HG03520 (cell line): ENCODE measurements at regions not wholly inside any gene's neighbourhood (a gene's known extent, or its start where the extent isn't known, plus 50 kb on each side); places are given as distances from the start of the nearest gene placed in this dataset.
"Not testable (repeated sequence)": the region's sequence is repeated elsewhere in the genome, so short reads cannot be mapped to it uniquely, and the experiment has no call there.

ENCODE experiments used
- ATAC-seq: cut with Tn5 transposase; IDR thresholded peaks from one replicate; pipeline ENCODE4 v1.9.1; 2021; ENCODE audit warnings: mild to moderate bottlenecking, moderate library complexity; ENCODE audit not compliant: unreplicated experiment

- ATAC-seq, result no peak
Measured at GRCh38 chr11:133653336-133653735, 121.0 kb upstream of the OPCML start.

- no peak for ATAC-seq
Measured at GRCh38 chr11:133650082-133650481, 117.8 kb upstream of the OPCML start.

- ATAC-seq, result no peak
Measured at GRCh38 chr11:133649040-133649439, 116.7 kb upstream of the OPCML start.

GRCh38 chr11:133639408-133639807 is 107.1 kb upstream of the OPCML start:
- no peak for ATAC-seq

GRCh38 chr11:133638921-133639320 is 106.6 kb upstream of the OPCML start:
- ATAC-seq, result no peak

- no peak for ATAC-seq
Measured at GRCh38 chr11:133636711-133637355, 104.5 kb upstream of the OPCML start.

- no peak for ATAC-seq
Measured at GRCh38 chr11:133635244-133635739, 103.0 kb upstream of the OPCML start.

- ATAC-seq, result not testable (repeated sequence)
Measured at GRCh38 chr11:133628371-133628770, 96.1 kb upstream of the OPCML start.

- ATAC-seq, result no peak
Measured at GRCh38 chr11:133621611-133622010, 89.3 kb upstream of the OPCML start.

- no peak for ATAC-seq
Measured at GRCh38 chr11:133619973-133620372, 87.7 kb upstream of the OPCML start.

- no peak for ATAC-seq
Measured at GRCh38 chr11:133619397-133619796, 87.1 kb upstream of the OPCML start.

GRCh38 chr11:133618544-133618943 is 86.2 kb upstream of the OPCML start:
- no peak for ATAC-seq

GRCh38 chr11:133608496-133608895 is 76.2 kb upstream of the OPCML start:
- ATAC-seq, result no peak

- ATAC-seq, result no peak
Measured at GRCh38 chr11:133606124-133606523, 73.8 kb upstream of the OPCML start.

- ATAC-seq, result no peak
Measured at GRCh38 chr11:133605482-133605881, 73.2 kb upstream of the OPCML start.

GRCh38 chr11:133601641-133602040 is 69.3 kb upstream of the OPCML start:
- no peak for ATAC-seq

- no peak for ATAC-seq
Measured at GRCh38 chr11:133600786-133601185, 68.5 kb upstream of the OPCML start.

- ATAC-seq, result no peak
Measured at GRCh38 chr11:133600306-133600705, 68.0 kb upstream of the OPCML start.

- ATAC-seq, result no peak
Measured at GRCh38 chr11:133598906-133599305, 66.6 kb upstream of the OPCML start.

GRCh38 chr11:133597236-133597635 is 64.9 kb upstream of the OPCML start:
- no peak for ATAC-seq

GRCh38 chr11:133595998-133596590 is 63.8 kb upstream of the OPCML start:
- ATAC-seq, result no peak

GRCh38 chr11:133593036-133593435 is 60.7 kb upstream of the OPCML start:
- no peak for ATAC-seq
